ENCODE measurements at regions not wholly inside any gene's neighbourhood (a gene's known extent, or its start where the extent isn't known, plus 50 kb on each side); places are given as distances from the start of the nearest gene placed in this dataset.
"Not testable (repeated sequence)": the region's sequence is repeated elsewhere in the genome, so short reads cannot be mapped to it uniquely, and the experiment has no call there.

GRCh38 chr18:73110307-73110706, 242.5 kb upstream of the NETO1 start:
- ATAC-seq (ENCODE audit: low read depth in 2 of 2) (no peak), DNase-seq (no peak)
- Mint-ChIP-seq H3K27me3 (no peaks in the 10 kb centered on the region), H3K36me3 (no peaks in the 10 kb centered on the region), H3K27ac (no peak overlapping the region), H3K9me3 (peaks cover 7 to 16% (median 11%) of the 10 kb centered on the region in 7 donors), H3K4me3 (no peak overlapping the region), H3K4me1 (no peaks in the 10 kb centered on the region)
- no peak overlapping the region for H3K4me3 ChIP-seq (ENCODE audit: low read depth, low read length)
- H3K4me1 ChIP-seq (ENCODE audit: control insufficient read depth, insufficient read depth, low read length, poor library complexity, severe bottlenecking), result no peaks in the 10 kb centered on the region
- no peak overlapping the region for H3K27ac ChIP-seq (ENCODE audit: insufficient read depth, low read length, poor library complexity, severe bottlenecking)
- no peaks in the 10 kb centered on the region for H3K9me3 ChIP-seq (ENCODE audit: control insufficient read depth in 2 of 2, low read length in 2 of 2)
- H3K36me3 ChIP-seq (ENCODE audit: control insufficient read depth, insufficient read depth, low read length), result no peaks in the 10 kb centered on the region
- H3K27me3 ChIP-seq (ENCODE audit: control insufficient read depth, insufficient read depth, low read length), result no peaks in the 10 kb centered on the region

- DNase-seq (no peak), ATAC-seq (ENCODE audit: low read depth in 2 of 2) (no peak)
- H3K4me1 ChIP-seq (ENCODE audit: control insufficient read depth, insufficient read depth, low read length, poor library complexity, severe bottlenecking), result no peaks in the 10 kb centered on the region
- no peaks in the 10 kb centered on the region for H3K36me3 ChIP-seq (ENCODE audit: control insufficient read depth, insufficient read depth, low read length)
- no peaks in the 10 kb centered on the region for H3K27me3 ChIP-seq (ENCODE audit: control insufficient read depth, insufficient read depth, low read length)
- Mint-ChIP-seq H3K27me3 (no peaks in the 10 kb centered on the region), H3K4me3 (no peak overlapping the region), H3K9me3 (peaks cover 3 to 18% (median 8%) of the 10 kb centered on the region in 7 donors), H3K36me3 (no peaks in the 10 kb centered on the region), H3K4me1 (no peaks in the 10 kb centered on the region), H3K27ac (no peak overlapping the region)
- no peak overlapping the region for H3K27ac ChIP-seq (ENCODE audit: insufficient read depth, low read length, poor library complexity, severe bottlenecking)
- no peak overlapping the region for H3K4me3 ChIP-seq (ENCODE audit: low read depth, low read length)
- peaks cover 0 to 3% of the 10 kb centered on the region in 2 experiments for H3K9me3 ChIP-seq (ENCODE audit: control insufficient read depth in 2 of 2, low read length in 2 of 2)
Observed at GRCh38 chr18:73101977-73102376, 234.2 kb upstream of the NETO1 start.

GRCh38 chr18:73101491-73101890, 233.7 kb upstream of the NETO1 start:
- not testable (repeated sequence) for H3K27me3 ChIP-seq (ENCODE audit: control insufficient read depth, insufficient read depth, low read length); H3K27ac ChIP-seq (ENCODE audit: insufficient read depth, low read length, poor library complexity, severe bottlenecking); H3K36me3 Mint-ChIP-seq; H3K36me3 ChIP-seq (ENCODE audit: control insufficient read depth, insufficient read depth, low read length); H3K4me3 Mint-ChIP-seq; H3K27me3 Mint-ChIP-seq; H3K4me1 Mint-ChIP-seq; H3K4me3 ChIP-seq (ENCODE audit: low read depth, low read length); H3K27ac Mint-ChIP-seq; H3K4me1 ChIP-seq (ENCODE audit: control insufficient read depth, insufficient read depth, low read length, poor library complexity, severe bottlenecking); H3K9me3 ChIP-seq (ENCODE audit: control insufficient read depth in 2 of 2, low read length in 2 of 2); ATAC-seq (ENCODE audit: low read depth in 2 of 2); DNase-seq
- peaks cover 3 to 17% (median 7%) of the 10 kb centered on the region in 7 donors for H3K9me3 Mint-ChIP-seq

GRCh38 chr18:73099759-73100158, 232.0 kb upstream of the NETO1 start:
- DNase-seq, result no peak
- H3K27me3 ChIP-seq (ENCODE audit: control insufficient read depth, insufficient read depth, low read length), result no peaks in the 10 kb centered on the region
- Mint-ChIP-seq H3K4me1 (no peaks in the 10 kb centered on the region), H3K27me3 (no peaks in the 10 kb centered on the region), H3K27ac (no peak overlapping the region), H3K36me3 (no peaks in the 10 kb centered on the region), H3K4me3 (no peak overlapping the region), H3K9me3 (peaks cover 3 to 18% (median 6%) of the 10 kb centered on the region in 7 donors)
- peaks cover 0 to 3% of the 10 kb centered on the region in 2 experiments for H3K9me3 ChIP-seq (ENCODE audit: control insufficient read depth in 2 of 2, low read length in 2 of 2)
- no peak for ATAC-seq (ENCODE audit: low read depth in 2 of 2)
- H3K27ac ChIP-seq (ENCODE audit: insufficient read depth, low read length, poor library complexity, severe bottlenecking), result no peak overlapping the region
- H3K4me1 ChIP-seq (ENCODE audit: control insufficient read depth, insufficient read depth, low read length, poor library complexity, severe bottlenecking), result no peaks in the 10 kb centered on the region
- H3K4me3 ChIP-seq (ENCODE audit: low read depth, low read length), result no peak overlapping the region
- H3K36me3 ChIP-seq (ENCODE audit: control insufficient read depth, insufficient read depth, low read length), result no peaks in the 10 kb centered on the region

DNA sequence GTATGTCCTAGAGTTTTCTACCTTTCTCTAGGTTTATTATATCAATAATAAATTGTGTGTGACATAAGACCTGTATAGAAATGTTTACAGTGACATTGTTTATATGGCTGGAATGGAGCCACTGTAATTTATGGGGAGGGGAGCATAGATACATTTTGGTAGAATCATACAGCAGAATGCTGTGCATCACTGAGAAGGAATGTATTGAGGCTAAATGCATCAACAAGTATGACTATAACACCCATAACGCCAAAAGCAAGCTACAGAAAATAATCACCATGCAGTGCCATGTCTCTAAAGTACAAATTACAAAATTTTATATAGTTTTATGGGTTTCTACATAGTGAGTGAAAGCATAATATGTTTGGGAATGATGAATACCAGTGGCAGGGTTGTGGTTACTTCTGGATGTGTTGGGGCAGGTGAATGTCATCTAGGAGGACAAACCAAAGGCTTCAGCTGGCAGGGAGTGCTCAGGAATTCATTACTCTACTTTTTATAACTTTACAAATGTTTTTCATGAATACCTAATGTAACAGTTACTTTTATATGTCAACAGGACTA, 226.0 kb upstream of the NETO1 start:
- Histone ChIP-seq H3K27ac (ENCODE audit: insufficient read depth, low read length, poor library complexity, severe bottlenecking) (no peak overlapping the region), H3K27me3 (ENCODE audit: control insufficient read depth, insufficient read depth, low read length) (no peaks in the 10 kb centered on the region), H3K4me1 (ENCODE audit: control insufficient read depth, insufficient read depth, low read length, poor library complexity, severe bottlenecking) (no peaks in the 10 kb centered on the region), H3K36me3 (ENCODE audit: control insufficient read depth, insufficient read depth, low read length) (no peaks in the 10 kb centered on the region), H3K4me3 (ENCODE audit: low read depth, low read length) (no peak overlapping the region), H3K9me3 (ENCODE audit: control insufficient read depth in 2 of 2, low read length in 2 of 2) (peaks cover 5 to 8% of the 10 kb centered on the region in 2 experiments)
- H3K9me3 Mint-ChIP-seq, result peaks cover 3 to 28% (median 11%) of the 10 kb centered on the region in 7 donors
- no peaks in the 10 kb centered on the region for H3K27me3 Mint-ChIP-seq
- no peak for DNase-seq
- no peak overlapping the region for H3K27ac Mint-ChIP-seq
- no peaks in the 10 kb centered on the region for H3K4me1 Mint-ChIP-seq
- no peaks in the 10 kb centered on the region for H3K36me3 Mint-ChIP-seq
- no peak overlapping the region for H3K4me3 Mint-ChIP-seq
- ATAC-seq (ENCODE audit: low read depth in 2 of 2), result no peak

DNA sequence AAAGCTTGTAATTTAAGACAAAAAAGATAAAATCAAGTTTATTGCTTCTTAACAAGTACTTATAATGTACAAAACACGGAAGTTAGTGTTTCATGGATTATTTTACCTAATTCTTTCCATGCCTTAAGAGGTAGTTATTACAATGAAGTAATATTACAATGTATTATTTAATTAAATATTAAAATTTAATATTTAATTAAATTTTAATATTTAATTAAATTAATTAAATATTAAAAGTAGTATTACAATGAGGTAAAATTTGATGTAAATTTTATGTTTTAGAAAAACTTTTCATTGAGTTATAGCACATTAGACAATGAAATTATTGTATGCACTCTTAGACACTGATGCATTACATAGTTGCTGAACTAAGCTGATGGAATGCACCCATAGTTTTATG, 220.7 kb upstream of the NETO1 start:
- Histone ChIP-seq H3K4me3 (ENCODE audit: low read depth, low read length) (no peak overlapping the region), H3K4me1 (ENCODE audit: control insufficient read depth, insufficient read depth, low read length, poor library complexity, severe bottlenecking) (no peaks in the 10 kb centered on the region), H3K27me3 (ENCODE audit: control insufficient read depth, insufficient read depth, low read length) (no peaks in the 10 kb centered on the region), H3K27ac (ENCODE audit: insufficient read depth, low read length, poor library complexity, severe bottlenecking) (no peak overlapping the region), H3K9me3 (ENCODE audit: control insufficient read depth in 2 of 2, low read length in 2 of 2) (peaks cover 5 to 8% of the 10 kb centered on the region in 2 experiments), H3K36me3 (ENCODE audit: control insufficient read depth, insufficient read depth, low read length) (no peaks in the 10 kb centered on the region)
- DNase-seq (no peak), ATAC-seq (ENCODE audit: low read depth in 2 of 2) (no peak)
- Mint-ChIP-seq H3K36me3 (no peaks in the 10 kb centered on the region), H3K9me3 (peaks cover 3 to 26% (median 8%) of the 10 kb centered on the region in 7 donors), H3K4me3 (no peak overlapping the region), H3K27me3 (no peaks in the 10 kb centered on the region), H3K27ac (no peak overlapping the region), H3K4me1 (no peaks in the 10 kb centered on the region)

DNA sequence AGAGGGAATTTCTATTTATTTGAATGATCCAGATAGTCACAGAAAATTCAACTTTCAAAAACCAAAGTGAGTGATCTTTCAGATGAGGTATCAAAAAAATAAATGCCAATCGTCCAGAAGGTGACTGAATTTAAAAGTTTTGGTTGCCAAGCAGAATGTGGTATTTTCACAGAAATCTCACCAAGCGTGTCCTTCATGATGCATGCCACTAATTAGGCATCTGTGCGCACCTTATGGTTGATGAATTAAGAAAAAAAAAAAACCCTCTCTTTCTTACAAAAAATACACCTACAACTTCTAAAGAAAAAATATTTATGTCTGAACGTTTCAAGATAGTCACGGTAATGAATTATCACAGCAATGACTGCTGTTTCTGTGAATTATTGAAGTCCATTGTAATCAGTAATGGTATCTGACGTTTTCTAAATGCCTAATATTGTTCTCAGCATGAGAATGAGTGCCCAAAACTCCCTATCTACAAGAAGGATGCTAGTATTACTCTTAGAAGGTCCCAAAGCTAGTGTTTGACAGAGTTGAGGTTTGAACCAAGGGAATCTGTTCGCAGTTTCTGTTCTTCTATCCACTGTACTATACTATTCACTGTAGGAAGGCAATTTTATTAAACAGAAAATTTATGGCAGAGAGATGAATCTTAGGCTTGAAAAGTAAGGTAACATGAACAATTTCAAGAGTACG, 219.6 kb upstream of the NETO1 start:
- DNase-seq (no peak), ATAC-seq (ENCODE audit: low read depth in 2 of 2) (no peak)
- Histone ChIP-seq H3K27me3 (ENCODE audit: control insufficient read depth, insufficient read depth, low read length) (no peaks in the 10 kb centered on the region), H3K4me1 (ENCODE audit: control insufficient read depth, insufficient read depth, low read length, poor library complexity, severe bottlenecking) (no peaks in the 10 kb centered on the region), H3K9me3 (ENCODE audit: control insufficient read depth in 2 of 2, low read length in 2 of 2) (peaks cover 0 to 5% of the 10 kb centered on the region in 2 experiments), H3K4me3 (ENCODE audit: low read depth, low read length) (no peak overlapping the region), H3K36me3 (ENCODE audit: control insufficient read depth, insufficient read depth, low read length) (no peaks in the 10 kb centered on the region), H3K27ac (ENCODE audit: insufficient read depth, low read length, poor library complexity, severe bottlenecking) (no peak overlapping the region)
- H3K4me3 Mint-ChIP-seq, result no peak overlapping the region
- H3K27ac Mint-ChIP-seq, result no peak overlapping the region
- no peaks in the 10 kb centered on the region for H3K27me3 Mint-ChIP-seq
- H3K4me1 Mint-ChIP-seq, result no peaks in the 10 kb centered on the region
- no peaks in the 10 kb centered on the region for H3K36me3 Mint-ChIP-seq
- H3K9me3 Mint-ChIP-seq, result peaks cover 3 to 20% (median 8%) of the 10 kb centered on the region in 7 donors

- Histone ChIP-seq H3K27me3 (ENCODE audit: control insufficient read depth, insufficient read depth, low read length) (no peaks in the 10 kb centered on the region), H3K27ac (ENCODE audit: insufficient read depth, low read length, poor library complexity, severe bottlenecking) (no peak overlapping the region), H3K4me1 (ENCODE audit: control insufficient read depth, insufficient read depth, low read length, poor library complexity, severe bottlenecking) (no peaks in the 10 kb centered on the region), H3K9me3 (ENCODE audit: control insufficient read depth in 2 of 2, low read length in 2 of 2) (peaks cover 3 to 15% of the 10 kb centered on the region in 2 experiments), H3K4me3 (ENCODE audit: low read depth, low read length) (no peak overlapping the region), H3K36me3 (ENCODE audit: control insufficient read depth, insufficient read depth, low read length) (no peaks in the 10 kb centered on the region)
- no peaks in the 10 kb centered on the region for H3K36me3 Mint-ChIP-seq
- H3K9me3 Mint-ChIP-seq, result peaks cover 0 to 11% (median 3%) of the 10 kb centered on the region in 7 donors
- DNase-seq, result no peak
- no peak overlapping the region for H3K4me3 Mint-ChIP-seq
- ATAC-seq (ENCODE audit: low read depth in 2 of 2), result no peak
- H3K4me1 Mint-ChIP-seq, result no peaks in the 10 kb centered on the region
- no peak overlapping the region for H3K27ac Mint-ChIP-seq
- H3K27me3 Mint-ChIP-seq, result no peaks in the 10 kb centered on the region
Observed at GRCh38 chr18:73079920-73080319, 212.1 kb upstream of the NETO1 start.
